Sigmoid colon (tissue), 6 donors: ENCODE measurements at regions not wholly inside any gene's neighbourhood (a gene's known extent, or its start where the extent isn't known, plus 50 kb on each side); places are given as distances from the start of the nearest gene placed in this dataset.

Experiments
- DNase-seq: peaks from one replicate; pipeline ENCODE4 v3.0.0-alpha.2; 2019
- H3K27ac ChIP-seq, 4 donors: fragments of 200-600 bp; sonication (generic); one replicate each; pipeline ENCODE4 v1.5.1; 2016 to 2019; ENCODE audit warnings: mild to moderate bottlenecking in 1 of 4
- H3K27me3 ChIP-seq, 3 donors: fragments of 200-600 bp; sonication (generic); one replicate each; pipeline ENCODE4 v1.5.1; 2019; ENCODE audit warnings: mild to moderate bottlenecking in 1 of 3
- H3K36me3 ChIP-seq, 4 donors: fragments of 200-600 bp; sonication (generic); one replicate each; pipeline ENCODE4 v1.5.1; 2016 to 2019
- H3K4me1 ChIP-seq, 4 donors: fragments of 200-600 bp; sonication (generic); one replicate each; pipeline ENCODE4 v1.5.1; 2017 to 2019
- H3K4me3 ChIP-seq, 4 donors: fragments of 200-600 bp; sonication (generic); one replicate each; pipeline ENCODE4 v1.5.1; 2017 to 2019; ENCODE audit warnings: mild to moderate bottlenecking in 2 of 4, moderate library complexity in 1 of 4
- H3K9me3 ChIP-seq, 4 donors: fragments of 200-600 bp in 3 of 4; sonication (generic) in 3 of 4; one replicate each; pipeline versions ENCODE4 v1.5.1 to v1.6.1; 2013 to 2019
- EP300 ChIP-seq, 4 donors: sonication (generic); formaldehyde crosslinking; IDR thresholded peaks; one replicate each; pipeline ENCODE4 v1.6.1; 2017; ENCODE audit warnings: antibody characterized with exemption in 4 of 4
- POLR2A ChIP-seq, 2 donors: fragments of 450-650 bp; IDR thresholded peaks; one replicate each; pipeline ENCODE4 v1.6.1; 2016; ENCODE audit warnings: antibody characterized with exemption in 2 of 2, mild to moderate bottlenecking in 2 of 2, moderate library complexity in 2 of 2
- POLR2AphosphoS5 ChIP-seq, 4 donors: sonication (generic); formaldehyde crosslinking; IDR thresholded peaks; one replicate each; pipeline ENCODE4 v1.6.1; 2017; ENCODE audit warnings: antibody characterized with exemption in 4 of 4
- WGBS, 2 donors: extraction: QIAGEN DNeasy Blood & Tissue Kit; methylation state at CpG; one replicate each; pipeline ENCODE4 v1.1.7; 2013; 5-methylcytosine and 5-hydroxymethylcytosine counted together
- intact Hi-C: fragments of 100-400 bp; cut with DNase I; formaldehyde crosslinking; loops from one replicate; pipeline ENCODE4 v1.15.1; 2023
- TF ChIP-seq, protein P1 (sequence below), 4 experiments: fragments of 450-650 bp in 3 of 4; fragments of 200-600 bp in 1 of 4; IDR thresholded peaks; one replicate each; pipeline ENCODE4 v1.5.1; 2016 to 2019; ENCODE audit warnings: antibody characterized with exemption in 4 of 4, mild to moderate bottlenecking in 3 of 4, moderate library complexity in 2 of 4
- donor health status: healthy with polysubstance abuse.
- donor health status: healthy.

DNA sequence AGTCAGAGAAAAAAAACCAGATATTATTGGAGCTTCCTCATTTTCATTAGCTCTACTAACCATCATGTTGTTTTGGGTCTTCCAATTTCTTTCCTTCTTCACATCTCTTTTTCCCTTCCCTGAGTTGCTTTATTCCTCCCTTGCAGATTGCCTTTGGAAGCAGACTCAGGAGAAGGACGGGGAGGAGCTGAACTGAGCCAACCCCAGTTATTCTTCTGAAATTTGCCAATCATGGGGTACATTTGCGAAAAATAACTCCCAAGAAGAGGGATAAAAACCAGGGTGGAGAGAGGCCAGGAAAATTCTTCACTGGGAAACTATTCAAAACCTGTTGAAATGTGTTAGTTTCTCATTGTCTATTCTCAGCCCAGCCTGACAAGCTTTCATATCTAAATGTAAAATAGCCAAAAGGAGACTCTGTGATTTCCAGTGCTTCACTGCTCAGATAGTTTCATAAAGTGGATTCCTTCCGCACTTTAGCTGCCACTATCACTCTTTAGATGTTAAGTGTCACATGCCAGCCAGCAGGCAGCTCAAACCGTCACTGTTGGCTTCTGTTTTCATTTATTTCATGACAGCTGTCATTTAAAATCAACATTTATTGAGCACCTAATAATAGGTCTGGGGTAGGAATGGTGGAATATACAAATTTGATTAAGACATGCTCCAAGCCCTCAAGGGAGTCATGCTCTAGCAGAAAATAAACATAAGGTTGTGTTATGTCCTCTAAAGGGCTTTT, 204.5 kb downstream of the SREK1 start:
- no peaks in the 10 kb centered on the region for H3K27me3 ChIP-seq
- no peak for TF ChIP-seq POLR2AphosphoS5 (IDR thresholded peaks at IDR 0.05)
- no peak for TF ChIP-seq EP300 (IDR thresholded peaks at IDR 0.05)
- no peak for TF ChIP-seq POLR2A (IDR thresholded peaks at IDR 0.05)
- TF ChIP-seq, protein P1, sequence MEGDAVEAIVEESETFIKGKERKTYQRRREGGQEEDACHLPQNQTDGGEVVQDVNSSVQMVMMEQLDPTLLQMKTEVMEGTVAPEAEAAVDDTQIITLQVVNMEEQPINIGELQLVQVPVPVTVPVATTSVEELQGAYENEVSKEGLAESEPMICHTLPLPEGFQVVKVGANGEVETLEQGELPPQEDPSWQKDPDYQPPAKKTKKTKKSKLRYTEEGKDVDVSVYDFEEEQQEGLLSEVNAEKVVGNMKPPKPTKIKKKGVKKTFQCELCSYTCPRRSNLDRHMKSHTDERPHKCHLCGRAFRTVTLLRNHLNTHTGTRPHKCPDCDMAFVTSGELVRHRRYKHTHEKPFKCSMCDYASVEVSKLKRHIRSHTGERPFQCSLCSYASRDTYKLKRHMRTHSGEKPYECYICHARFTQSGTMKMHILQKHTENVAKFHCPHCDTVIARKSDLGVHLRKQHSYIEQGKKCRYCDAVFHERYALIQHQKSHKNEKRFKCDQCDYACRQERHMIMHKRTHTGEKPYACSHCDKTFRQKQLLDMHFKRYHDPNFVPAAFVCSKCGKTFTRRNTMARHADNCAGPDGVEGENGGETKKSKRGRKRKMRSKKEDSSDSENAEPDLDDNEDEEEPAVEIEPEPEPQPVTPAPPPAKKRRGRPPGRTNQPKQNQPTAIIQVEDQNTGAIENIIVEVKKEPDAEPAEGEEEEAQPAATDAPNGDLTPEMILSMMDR (IDR thresholded peaks at IDR 0.05): no peak
- 88 to 90% methylated on average over 4 of the region's 4 CpGs for WGBS, 2 donors
- H3K4me3 ChIP-seq: no peak overlapping the region
- H3K36me3 ChIP-seq: no peaks in the 10 kb centered on the region
- H3K4me1 ChIP-seq: no peaks in the 10 kb centered on the region
- intact Hi-C loops: no loop called here
- peaks cover 0 to 1% (median 0%) of the 10 kb centered on the region in 4 donors for H3K9me3 ChIP-seq
- H3K27ac ChIP-seq: no peak overlapping the region
- DNase-seq: no peak

DNA sequence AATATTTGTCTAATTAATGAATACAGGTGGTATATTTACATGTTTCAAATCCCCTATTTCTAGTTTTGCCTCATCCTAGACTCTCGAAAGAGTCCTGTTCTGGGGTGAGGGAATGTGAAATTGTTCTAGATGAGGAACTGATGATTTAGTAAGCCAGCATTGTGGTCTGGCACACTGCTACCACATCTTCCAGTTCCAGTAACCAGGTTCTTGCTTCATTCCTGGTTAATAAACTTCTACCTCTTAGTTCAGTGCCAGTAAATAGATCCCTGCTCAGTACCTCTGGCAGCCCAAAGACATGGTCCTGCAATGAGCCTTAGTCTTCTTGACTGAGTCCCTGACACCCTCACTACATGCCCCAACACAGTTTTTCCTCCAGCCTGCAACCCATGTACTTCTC, 207.7 kb downstream of the SREK1 start:
- DNase-seq: no peak
- Histone ChIP-seq H3K36me3 (no peaks in the 10 kb centered on the region), H3K4me3 (no peak overlapping the region), H3K9me3 (peaks cover 0 to 1% (median 0%) of the 10 kb centered on the region in 4 donors), H3K4me1 (no peaks in the 10 kb centered on the region), H3K27ac (no peak overlapping the region), H3K27me3 (no peaks in the 10 kb centered on the region)
- no peak for TF ChIP-seq POLR2A (IDR thresholded peaks at IDR 0.05)
- intact Hi-C loops: no loop called here
- WGBS, 2 donors: 70 to 80% methylated on average over 1 of the region's 1 CpG

DNA sequence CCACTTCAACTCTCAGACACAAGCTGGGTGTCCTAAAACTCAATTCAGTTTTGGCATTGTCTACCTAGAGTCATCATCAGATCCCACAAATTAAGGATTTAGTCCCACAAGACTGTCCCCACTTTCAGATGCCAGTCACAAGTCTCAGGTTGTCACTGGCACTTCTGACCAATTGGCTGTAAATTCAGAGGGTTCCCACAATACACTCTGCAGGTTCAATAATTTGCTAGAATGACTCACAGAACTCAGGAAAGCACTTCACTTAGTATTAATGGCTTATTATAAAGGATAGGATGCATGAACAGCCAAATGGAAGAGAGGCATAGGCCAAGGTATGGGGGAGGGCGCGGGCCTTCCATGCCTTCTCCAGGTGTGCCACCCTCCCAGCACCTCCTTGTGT, 209.1 kb downstream of the SREK1 start:
- no peaks in the 10 kb centered on the region for H3K36me3 ChIP-seq
- no peak for DNase-seq
- WGBS, 2 donors: 94 to 99% methylated on average over 2 of the region's 2 CpGs
- H3K9me3 ChIP-seq: peaks cover 0 to 1% (median 0%) of the 10 kb centered on the region in 4 donors
- intact Hi-C loops: no loop called here
- no peaks in the 10 kb centered on the region for H3K27me3 ChIP-seq
- H3K4me3 ChIP-seq: no peak overlapping the region
- no peaks in the 10 kb centered on the region for H3K4me1 ChIP-seq
- H3K27ac ChIP-seq: no peak overlapping the region
- no peak for TF ChIP-seq POLR2A (IDR thresholded peaks at IDR 0.05)
- no peak for TF ChIP-seq POLR2AphosphoS5 (IDR thresholded peaks at IDR 0.05)
- TF ChIP-seq EP300 (IDR thresholded peaks at IDR 0.05): no peak
- TF ChIP-seq, protein P1 (IDR thresholded peaks at IDR 0.05): no peak

DNA sequence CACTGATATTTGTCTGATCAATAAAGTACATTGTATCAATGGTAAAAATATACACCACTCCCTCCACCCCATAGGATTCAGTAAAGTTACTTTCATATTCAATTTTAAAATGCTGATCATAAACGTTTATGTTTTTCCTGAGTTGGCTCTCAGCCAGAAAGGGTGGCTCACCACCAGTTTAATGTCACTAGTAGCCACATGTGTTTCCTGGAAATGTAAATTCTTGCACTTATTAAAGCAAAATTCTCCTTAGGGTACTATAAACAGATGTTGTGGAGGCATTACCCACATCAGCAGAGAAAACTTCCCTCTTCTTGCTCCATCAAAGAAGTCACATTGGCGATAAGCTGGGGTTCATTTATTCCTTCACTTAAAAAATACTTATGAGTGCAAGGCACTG, 210.3 kb downstream of the SREK1 start:
- DNase-seq: no peak
- Histone ChIP-seq H3K36me3 (no peaks in the 10 kb centered on the region), H3K27me3 (no peaks in the 10 kb centered on the region), H3K4me1 (no peaks in the 10 kb centered on the region), H3K9me3 (peaks cover 0 to 1% (median 0%) of the 10 kb centered on the region in 4 donors), H3K4me3 (no peak overlapping the region), H3K27ac (no peak overlapping the region)
- 34 to 40% methylated on average over 2 of the region's 2 CpGs for WGBS, 2 donors
- no peak for TF ChIP-seq POLR2A (IDR thresholded peaks at IDR 0.05)
- no peak for TF ChIP-seq EP300 (IDR thresholded peaks at IDR 0.05)
- TF ChIP-seq, protein P1 (IDR thresholded peaks at IDR 0.05): no peak
- TF ChIP-seq POLR2AphosphoS5 (IDR thresholded peaks at IDR 0.05): no peak
- intact Hi-C loops: no loop called here

DNA sequence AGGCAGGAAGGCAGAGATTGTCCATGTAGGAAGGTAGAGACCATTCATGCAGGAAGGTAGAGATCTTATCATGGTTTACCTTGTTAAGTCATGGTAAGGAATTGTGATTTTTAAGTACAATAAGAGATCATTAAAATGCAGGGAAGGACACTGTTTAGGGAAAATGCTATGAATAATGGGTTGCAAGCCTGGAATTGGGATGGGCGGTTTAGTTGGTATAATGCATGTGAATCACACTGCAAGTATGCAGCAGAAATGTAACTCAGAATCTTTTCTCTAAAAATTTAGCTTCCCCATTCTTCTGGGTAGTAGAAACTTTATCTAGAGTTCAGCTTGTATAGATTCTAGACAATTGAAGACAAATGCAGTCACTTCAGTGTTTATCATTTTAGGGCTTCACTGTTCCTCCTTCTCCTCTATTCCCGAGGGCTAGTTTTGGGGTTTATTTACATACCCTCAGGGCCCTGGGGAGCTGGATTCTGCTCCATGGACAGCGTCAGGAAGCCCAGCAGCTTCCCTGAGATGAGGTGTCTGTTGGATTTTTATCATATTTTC, 212.0 kb downstream of the SREK1 start:
- WGBS, 2 donors: 77 to 83% methylated on average over 3 of the region's 3 CpGs

More for the DNA sequence above, 212.0 kb downstream of the SREK1 start:
- no peaks in the 10 kb centered on the region for H3K4me1 ChIP-seq
- H3K9me3 ChIP-seq: no peaks in the 10 kb centered on the region
- H3K27ac ChIP-seq: no peak overlapping the region
- intact Hi-C loops: no loop called here
- TF ChIP-seq POLR2AphosphoS5 (IDR thresholded peaks at IDR 0.05): no peak
- no peak for TF ChIP-seq EP300 (IDR thresholded peaks at IDR 0.05)
- TF ChIP-seq, protein P1 (IDR thresholded peaks at IDR 0.05): no peak
- TF ChIP-seq POLR2A (IDR thresholded peaks at IDR 0.05): no peak
- no peak for DNase-seq
- no peaks in the 10 kb centered on the region for H3K27me3 ChIP-seq
- no peaks in the 10 kb centered on the region for H3K36me3 ChIP-seq
- no peak overlapping the region for H3K4me3 ChIP-seq
